ENCODE measurements at regions not wholly inside any gene's neighbourhood (a gene's known extent, or its start where the extent isn't known, plus 50 kb on each side); places are given as distances from the start of the nearest gene placed in this dataset.

DNA sequence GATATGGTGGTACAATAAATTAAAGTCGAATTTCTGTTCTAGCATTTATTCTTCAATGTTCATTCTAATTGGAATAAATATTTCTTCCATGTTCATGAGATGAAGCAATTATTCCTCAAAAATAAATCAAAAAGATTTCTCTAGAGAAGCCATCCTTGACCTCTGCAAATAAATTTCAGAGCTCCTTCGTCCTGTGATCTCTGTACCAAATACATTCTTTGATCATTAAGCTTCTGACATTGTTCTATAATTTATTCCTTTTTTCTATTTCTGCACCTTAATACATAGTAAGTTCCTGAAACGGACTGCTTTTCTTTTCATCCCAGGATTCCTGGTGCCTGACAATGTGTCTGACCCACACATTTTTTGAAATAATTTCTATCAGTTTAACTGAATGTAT is 1039.3 kb upstream of the TYRP1 start:
- no peak for DNase-seq (ENCODE audit: extremely low spot score in 2 of 2)
- Histone ChIP-seq H3K27ac (no peak overlapping the region), H3K36me3 (no peaks in the 10 kb centered on the region), H3K27me3 (no peaks in the 10 kb centered on the region), H3K4me1 (no peaks in the 10 kb centered on the region), H3K4me3 (no peak overlapping the region), H3K9me3 (no peaks in the 10 kb centered on the region)
- intact Hi-C loops (cut with DNase I) = no loop called here
- TF ChIP-seq POLR2AphosphoS5 (IDR thresholded peaks at IDR 0.05; ENCODE audit: insufficient read depth in 1 of 2, low read depth in 1 of 2) = no peak
- TF ChIP-seq, protein P1, sequence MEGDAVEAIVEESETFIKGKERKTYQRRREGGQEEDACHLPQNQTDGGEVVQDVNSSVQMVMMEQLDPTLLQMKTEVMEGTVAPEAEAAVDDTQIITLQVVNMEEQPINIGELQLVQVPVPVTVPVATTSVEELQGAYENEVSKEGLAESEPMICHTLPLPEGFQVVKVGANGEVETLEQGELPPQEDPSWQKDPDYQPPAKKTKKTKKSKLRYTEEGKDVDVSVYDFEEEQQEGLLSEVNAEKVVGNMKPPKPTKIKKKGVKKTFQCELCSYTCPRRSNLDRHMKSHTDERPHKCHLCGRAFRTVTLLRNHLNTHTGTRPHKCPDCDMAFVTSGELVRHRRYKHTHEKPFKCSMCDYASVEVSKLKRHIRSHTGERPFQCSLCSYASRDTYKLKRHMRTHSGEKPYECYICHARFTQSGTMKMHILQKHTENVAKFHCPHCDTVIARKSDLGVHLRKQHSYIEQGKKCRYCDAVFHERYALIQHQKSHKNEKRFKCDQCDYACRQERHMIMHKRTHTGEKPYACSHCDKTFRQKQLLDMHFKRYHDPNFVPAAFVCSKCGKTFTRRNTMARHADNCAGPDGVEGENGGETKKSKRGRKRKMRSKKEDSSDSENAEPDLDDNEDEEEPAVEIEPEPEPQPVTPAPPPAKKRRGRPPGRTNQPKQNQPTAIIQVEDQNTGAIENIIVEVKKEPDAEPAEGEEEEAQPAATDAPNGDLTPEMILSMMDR (IDR thresholded peaks at IDR 0.05) = no peak
- no peak for TF ChIP-seq POLR2A (IDR thresholded peaks at IDR 0.05)

DNA sequence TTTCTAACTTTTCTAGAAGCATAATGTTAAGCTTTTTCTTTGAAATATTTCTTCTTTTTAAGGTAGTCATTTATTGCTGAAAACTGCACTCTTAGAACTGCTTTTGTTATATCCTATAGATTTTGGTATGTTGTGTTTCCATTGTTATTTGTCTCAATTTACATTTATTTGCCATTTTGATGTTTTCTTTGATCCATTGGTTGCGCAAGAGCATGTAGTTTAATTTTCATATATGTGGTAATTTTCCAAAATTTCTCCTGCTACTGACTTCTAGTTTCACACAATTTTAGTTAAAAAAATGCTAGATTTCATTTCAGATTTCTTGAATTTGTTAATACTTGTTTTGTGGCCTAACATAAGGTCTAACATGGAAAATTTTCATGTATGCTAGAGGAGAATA is 1029.3 kb upstream of the TYRP1 start:
- intact Hi-C loops (cut with DNase I) = no loop called here
- no peak overlapping the region for H3K4me3 ChIP-seq
- no peak overlapping the region for H3K27ac ChIP-seq
- DNase-seq (ENCODE audit: extremely low spot score in 2 of 2) = no peak
- no peaks in the 10 kb centered on the region for H3K36me3 ChIP-seq
- H3K4me1 ChIP-seq = no peaks in the 10 kb centered on the region
- H3K9me3 ChIP-seq = no peaks in the 10 kb centered on the region
- TF ChIP-seq POLR2AphosphoS5 (IDR thresholded peaks at IDR 0.05; ENCODE audit: insufficient read depth in 1 of 2, low read depth in 1 of 2) (no peak), POLR2A (IDR thresholded peaks at IDR 0.05) (no peak)
- TF ChIP-seq, protein P1 (IDR thresholded peaks at IDR 0.05) = no peak
- no peaks in the 10 kb centered on the region for H3K27me3 ChIP-seq

DNA sequence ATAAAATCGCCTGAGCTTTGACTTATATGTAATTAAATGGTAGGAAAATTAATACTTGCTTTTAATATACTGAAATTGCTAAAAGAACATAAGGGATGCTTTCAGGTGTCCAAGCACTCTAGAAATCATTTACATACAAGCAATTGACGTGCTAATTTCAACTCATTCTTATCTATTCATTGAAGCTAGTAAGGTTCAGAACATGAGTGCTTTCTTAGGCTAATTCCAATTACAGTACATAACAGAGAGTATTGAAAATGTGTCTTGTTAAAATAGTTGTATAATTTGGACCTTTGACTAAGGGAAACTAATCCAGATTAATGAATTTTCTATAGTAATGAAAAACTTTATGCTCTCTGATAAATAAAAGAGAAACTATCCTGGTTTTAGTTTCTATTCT is 1016.4 kb upstream of the TYRP1 start:
- no peaks in the 10 kb centered on the region for H3K36me3 ChIP-seq
- intact Hi-C loops (cut with DNase I) = no loop called here

DNA sequence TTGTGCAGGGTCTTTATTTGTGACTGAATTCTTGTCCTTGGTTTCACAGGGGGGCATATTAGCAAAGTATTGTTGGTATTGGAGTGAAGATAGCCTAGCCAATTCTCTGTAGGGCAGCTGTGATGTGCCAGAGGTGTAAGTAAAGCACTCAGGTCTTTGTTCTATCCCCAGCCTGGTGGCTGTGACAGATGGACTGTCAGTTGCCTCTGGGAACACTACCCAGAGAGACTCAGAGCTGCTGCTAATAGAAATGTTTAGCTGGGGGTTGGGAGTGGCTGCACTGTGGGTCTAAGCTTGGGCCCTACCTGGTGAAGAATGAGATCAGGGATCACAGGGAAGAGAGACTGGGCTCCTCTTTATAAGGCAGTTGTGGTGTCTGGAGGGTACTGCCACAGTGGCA is 1006.5 kb upstream of the TYRP1 start:
- no peaks in the 10 kb centered on the region for H3K4me1 ChIP-seq
- H3K27ac ChIP-seq = no peak overlapping the region
- no peaks in the 10 kb centered on the region for H3K27me3 ChIP-seq
- no peaks in the 10 kb centered on the region for H3K9me3 ChIP-seq
- DNase-seq (ENCODE audit: extremely low spot score in 2 of 2) = no peak
- TF ChIP-seq POLR2AphosphoS5 (IDR thresholded peaks at IDR 0.05; ENCODE audit: insufficient read depth in 1 of 2, low read depth in 1 of 2) (no peak), POLR2A (IDR thresholded peaks at IDR 0.05) (no peak)
- TF ChIP-seq, protein P1 (IDR thresholded peaks at IDR 0.05) = no peak
- intact Hi-C loops (cut with DNase I) = no loop called here
- no peaks in the 10 kb centered on the region for H3K36me3 ChIP-seq
- H3K4me3 ChIP-seq = no peak overlapping the region

More for the DNA sequence above, 1016.4 kb upstream of the TYRP1 start:
- DNase-seq (ENCODE audit: extremely low spot score in 2 of 2) = no peak
- no peak overlapping the region for H3K4me3 ChIP-seq
- H3K9me3 ChIP-seq = no peaks in the 10 kb centered on the region
- H3K4me1 ChIP-seq = no peaks in the 10 kb centered on the region
- no peaks in the 10 kb centered on the region for H3K27me3 ChIP-seq
- H3K27ac ChIP-seq = no peak overlapping the region
- TF ChIP-seq POLR2A (IDR thresholded peaks at IDR 0.05) (no peak), POLR2AphosphoS5 (IDR thresholded peaks at IDR 0.05; ENCODE audit: insufficient read depth in 1 of 2, low read depth in 1 of 2) (no peak)
- TF ChIP-seq, protein P1 (IDR thresholded peaks at IDR 0.05) = no peak

DNA sequence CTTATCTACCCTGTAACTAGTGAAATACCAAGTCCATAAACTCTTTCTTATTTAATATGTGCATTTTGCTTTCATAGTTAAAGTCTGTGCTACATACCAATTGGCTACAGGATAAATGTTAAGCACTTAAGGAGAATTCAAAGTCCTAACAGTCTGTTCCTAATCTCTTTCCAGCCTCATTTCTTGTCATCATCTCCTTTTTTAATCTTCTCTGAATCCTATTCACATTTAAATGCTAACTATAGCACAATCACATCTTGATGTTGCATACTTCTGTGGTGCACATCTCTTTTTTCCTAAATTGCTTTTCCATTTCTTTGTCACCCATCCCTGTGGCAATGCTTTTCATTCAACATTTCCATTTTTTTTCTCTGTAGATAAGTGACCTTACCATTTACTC is 996.1 kb upstream of the TYRP1 start:
- no peak for TF ChIP-seq POLR2AphosphoS5 (IDR thresholded peaks at IDR 0.05; ENCODE audit: insufficient read depth in 1 of 2, low read depth in 1 of 2)
- TF ChIP-seq, protein P1 (IDR thresholded peaks at IDR 0.05) = no peak
- TF ChIP-seq POLR2A (IDR thresholded peaks at IDR 0.05) = no peak
- no peaks in the 10 kb centered on the region for H3K9me3 ChIP-seq
- intact Hi-C loops (cut with DNase I) = no loop called here
- H3K27me3 ChIP-seq = no peaks in the 10 kb centered on the region
- no peaks in the 10 kb centered on the region for H3K4me1 ChIP-seq
- H3K4me3 ChIP-seq = no peak overlapping the region
- H3K27ac ChIP-seq = no peak overlapping the region
- no peak for DNase-seq (ENCODE audit: extremely low spot score in 2 of 2)
- H3K36me3 ChIP-seq = no peaks in the 10 kb centered on the region

All from vagina (tissue), 2 donors.